Chondrocyte (in vitro differentiated cells): ENCODE measurements at regions not wholly inside any gene's neighbourhood (a gene's known extent, or its start where the extent isn't known, plus 50 kb on each side); places are given as distances from the start of the nearest gene placed in this dataset.

Source experiments
- DNase-seq: peaks from one replicate; pipeline ENCODE4 v3.0.0; 2021; ENCODE audit warnings: mixed read lengths, low spot score
- H3K27ac Mint-ChIP-seq: one replicate; pipeline ENCODE4 v1.8.0; 2021; ENCODE audit warnings: mild to moderate bottlenecking, moderate library complexity, mixed read lengths; ENCODE audit not compliant: unreplicated experiment
- H3K27me3 Mint-ChIP-seq: 2 replicates; pipeline ENCODE4 v1.8.0; 2021; ENCODE audit warnings: low read depth, mixed read lengths
- H3K36me3 Mint-ChIP-seq: 2 replicates; pipeline ENCODE4 v1.8.0; 2021; ENCODE audit warnings: low read depth, mixed read lengths
- H3K4me1 Mint-ChIP-seq: 2 replicates; pipeline ENCODE4 v1.8.0; 2021; ENCODE audit warnings: low read depth, mild to moderate bottlenecking, mixed read lengths
- H3K4me3 Mint-ChIP-seq: one replicate; pipeline ENCODE4 v1.8.0; 2021; ENCODE audit warnings: mild to moderate bottlenecking, moderate library complexity, mixed read lengths; ENCODE audit not compliant: unreplicated experiment
- H3K9me3 Mint-ChIP-seq: 2 replicates; pipeline ENCODE4 v1.8.0; 2021; ENCODE audit warnings: low read depth, mixed read lengths
- TF ChIP-seq, protein P1 (sequence below): fragments of 200-600 bp; sonication (generic); IDR thresholded peaks from 2 replicates; pipeline ENCODE4 v1.5.0; 2021; ENCODE audit warnings: antibody characterized with exemption, mild to moderate bottlenecking, moderate library complexity

DNA sequence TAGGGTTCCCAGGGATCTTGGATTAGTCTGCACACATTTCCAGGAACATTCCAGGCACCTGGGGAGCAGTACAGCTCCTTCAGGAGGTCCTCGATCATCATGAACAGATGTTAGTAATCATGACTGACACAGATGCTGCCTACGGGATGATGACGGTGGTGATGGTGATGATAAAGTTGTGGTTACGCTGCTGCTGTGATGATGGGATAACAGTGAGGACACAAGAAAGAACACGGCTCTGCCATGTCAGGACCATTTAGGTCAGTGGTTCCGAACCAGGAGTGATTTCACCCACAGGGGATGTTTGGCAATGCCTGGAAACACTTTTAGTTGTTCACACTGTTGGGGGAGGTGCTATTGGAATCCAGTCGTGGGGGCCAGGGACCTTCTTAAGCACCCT is 1193.0 kb downstream of the UQCRFS1 start:
- H3K4me3 Mint-ChIP-seq, result no peak overlapping the region
- H3K27me3 Mint-ChIP-seq, result peaks cover 2% of the 10 kb centered on the region
- TF ChIP-seq, protein P1, sequence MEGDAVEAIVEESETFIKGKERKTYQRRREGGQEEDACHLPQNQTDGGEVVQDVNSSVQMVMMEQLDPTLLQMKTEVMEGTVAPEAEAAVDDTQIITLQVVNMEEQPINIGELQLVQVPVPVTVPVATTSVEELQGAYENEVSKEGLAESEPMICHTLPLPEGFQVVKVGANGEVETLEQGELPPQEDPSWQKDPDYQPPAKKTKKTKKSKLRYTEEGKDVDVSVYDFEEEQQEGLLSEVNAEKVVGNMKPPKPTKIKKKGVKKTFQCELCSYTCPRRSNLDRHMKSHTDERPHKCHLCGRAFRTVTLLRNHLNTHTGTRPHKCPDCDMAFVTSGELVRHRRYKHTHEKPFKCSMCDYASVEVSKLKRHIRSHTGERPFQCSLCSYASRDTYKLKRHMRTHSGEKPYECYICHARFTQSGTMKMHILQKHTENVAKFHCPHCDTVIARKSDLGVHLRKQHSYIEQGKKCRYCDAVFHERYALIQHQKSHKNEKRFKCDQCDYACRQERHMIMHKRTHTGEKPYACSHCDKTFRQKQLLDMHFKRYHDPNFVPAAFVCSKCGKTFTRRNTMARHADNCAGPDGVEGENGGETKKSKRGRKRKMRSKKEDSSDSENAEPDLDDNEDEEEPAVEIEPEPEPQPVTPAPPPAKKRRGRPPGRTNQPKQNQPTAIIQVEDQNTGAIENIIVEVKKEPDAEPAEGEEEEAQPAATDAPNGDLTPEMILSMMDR, result no peak
- DNase-seq, result no peak
- H3K36me3 Mint-ChIP-seq, result no peaks in the 10 kb centered on the region
- peaks cover 21% of the 10 kb centered on the region for H3K4me1 Mint-ChIP-seq
- no peak overlapping the region for H3K27ac Mint-ChIP-seq
- no peaks in the 10 kb centered on the region for H3K9me3 Mint-ChIP-seq

DNA sequence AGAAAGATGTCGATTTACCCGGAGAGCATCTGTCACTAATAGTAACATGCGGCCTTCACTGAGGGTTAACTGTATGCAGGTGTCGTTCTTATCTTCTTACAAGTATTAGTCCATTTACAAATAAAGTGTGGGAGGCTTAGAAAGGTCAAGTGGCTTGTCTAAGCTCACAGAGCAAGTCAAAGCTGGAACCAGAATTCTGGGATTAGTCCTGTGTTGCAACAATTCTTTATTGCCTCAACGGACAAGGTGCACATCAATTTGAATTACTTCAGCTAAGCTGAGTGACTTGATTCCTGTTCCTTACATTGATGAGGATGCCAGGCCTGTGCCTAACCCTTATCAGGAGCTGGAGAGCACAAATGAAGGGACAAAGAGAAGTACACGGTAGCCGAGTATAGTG is 1193.6 kb downstream of the UQCRFS1 start:
- H3K4me3 Mint-ChIP-seq, result no peak overlapping the region
- no peak for DNase-seq
- no peaks in the 10 kb centered on the region for H3K9me3 Mint-ChIP-seq
- TF ChIP-seq, protein P1, result no peak
- H3K27ac Mint-ChIP-seq, result no peak overlapping the region
- H3K27me3 Mint-ChIP-seq, result peaks cover 2% of the 10 kb centered on the region
- H3K4me1 Mint-ChIP-seq, result peaks cover 21% of the 10 kb centered on the region
- H3K36me3 Mint-ChIP-seq, result no peaks in the 10 kb centered on the region

DNA sequence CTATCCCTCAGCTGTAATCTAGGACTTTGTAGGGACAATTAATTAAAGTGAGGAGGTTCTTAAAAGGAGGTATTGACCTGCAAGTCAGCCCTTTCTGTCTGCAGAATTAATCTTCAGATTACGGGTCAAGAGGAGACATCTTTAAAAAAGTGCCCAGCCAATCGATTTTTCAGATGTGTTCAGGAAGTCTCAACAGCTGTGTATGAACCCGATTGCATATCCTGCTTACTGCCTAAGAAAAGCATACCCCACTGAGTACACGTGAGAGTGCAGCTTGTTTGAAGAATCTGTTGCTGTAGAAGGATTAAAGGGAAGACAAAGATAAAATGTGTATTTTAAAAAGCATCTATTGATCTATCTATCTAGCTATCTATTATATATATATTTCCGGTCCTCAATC is 1194.5 kb downstream of the UQCRFS1 start:
- H3K27ac Mint-ChIP-seq, result no peak overlapping the region
- H3K27me3 Mint-ChIP-seq, result peaks cover 2% of the 10 kb centered on the region
- H3K36me3 Mint-ChIP-seq, result no peaks in the 10 kb centered on the region
- peaks cover 21% of the 10 kb centered on the region for H3K4me1 Mint-ChIP-seq
- H3K9me3 Mint-ChIP-seq, result no peaks in the 10 kb centered on the region
- TF ChIP-seq, protein P1, result no peak
- no peak overlapping the region for H3K4me3 Mint-ChIP-seq
- DNase-seq, result no peak

DNA sequence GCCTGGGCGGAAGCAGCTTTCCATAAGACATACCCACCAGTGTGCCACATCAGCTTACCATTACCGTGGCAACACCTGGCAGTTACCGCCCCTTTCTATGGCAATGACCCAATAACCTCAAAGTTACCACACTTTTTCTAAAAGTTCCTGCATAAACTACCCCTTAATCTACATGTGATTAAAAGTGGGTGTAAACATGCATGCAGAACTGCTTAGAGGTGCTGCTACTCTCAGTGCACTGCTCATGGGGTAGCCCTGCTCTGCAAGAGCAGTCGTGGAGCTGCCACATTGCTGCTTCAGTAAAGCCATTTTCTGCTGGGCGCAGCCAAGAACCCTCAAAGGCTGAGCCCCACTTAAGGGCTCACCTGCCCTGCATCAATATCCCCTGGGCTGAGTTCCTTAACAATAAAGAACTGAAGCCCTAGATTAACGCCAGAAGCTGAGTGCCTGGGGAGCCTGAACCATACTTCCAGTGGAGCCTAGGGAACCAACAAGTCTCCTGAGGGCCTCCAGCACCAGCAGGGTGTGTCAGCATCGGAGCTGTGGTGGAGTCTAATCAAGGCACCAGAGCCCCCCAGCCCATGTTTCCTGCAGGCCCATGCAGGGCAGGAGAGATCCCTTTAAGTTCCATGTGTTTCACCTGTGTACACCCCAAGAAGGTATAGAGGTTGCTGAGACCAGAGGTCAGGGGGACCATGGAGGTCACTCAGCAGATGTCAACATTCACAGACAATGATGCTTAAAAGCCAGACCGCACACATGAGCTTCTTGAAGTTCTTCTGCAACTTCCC is 1198.1 kb downstream of the UQCRFS1 start:
- Mint-ChIP-seq H3K27me3 (no peaks in the 10 kb centered on the region), H3K4me3 (no peak overlapping the region)

DNA sequence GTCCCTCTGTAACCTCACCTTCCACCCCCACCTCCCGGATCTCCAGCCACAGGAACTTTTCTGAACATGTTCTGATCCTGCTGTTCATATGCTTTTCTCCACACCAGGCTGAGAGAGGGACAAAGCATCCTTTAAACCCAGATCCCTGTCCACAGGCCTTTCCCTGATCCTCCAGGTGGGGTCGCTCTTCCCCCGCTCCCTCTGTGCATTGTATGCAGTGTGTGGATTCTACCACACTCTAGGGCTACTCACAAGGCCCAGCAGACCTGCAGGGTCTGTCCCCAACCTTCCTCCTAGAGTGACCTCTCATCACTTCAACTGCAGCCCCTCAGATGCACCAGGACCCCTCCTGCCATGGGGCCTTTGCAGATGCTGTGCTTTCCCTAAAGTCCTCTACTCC is 1200.6 kb downstream of the UQCRFS1 start:
- Mint-ChIP-seq H3K4me3 (no peak overlapping the region), H3K27ac (no peak overlapping the region), H3K27me3 (no peaks in the 10 kb centered on the region), H3K9me3 (no peaks in the 10 kb centered on the region), H3K4me1 (peaks cover 32% of the 10 kb centered on the region), H3K36me3 (no peaks in the 10 kb centered on the region)
- no peak for DNase-seq
- TF ChIP-seq, protein P1, result no peak

More for the DNA sequence above, 1198.1 kb downstream of the UQCRFS1 start:
- no peak for DNase-seq
- Mint-ChIP-seq H3K9me3 (no peaks in the 10 kb centered on the region), H3K27ac (no peak overlapping the region), H3K36me3 (no peaks in the 10 kb centered on the region), H3K4me1 (peaks cover 18% of the 10 kb centered on the region)
- TF ChIP-seq, protein P1, result no peak
